NCI-H2196 treated with DMSO at 0.1 percent for 48 hours (cell line): ENCODE measurements at regions not wholly inside any gene's neighbourhood (a gene's known extent, or its start where the extent isn't known, plus 50 kb on each side); places are given as distances from the start of the nearest gene placed in this dataset.

Experiments used
- DNase-seq: peaks from one replicate; lab custom pipeline; 2025; ENCODE audit not compliant: unreplicated experiment; lab: John Stamatoyannopoulos, UW

GRCh38 chr7:47148536-47149207 lies 433.2 kb downstream of the TNS3 start:
- DNase-seq, result no peak

GRCh38 chr7:47147213-47147631 lies 434.7 kb downstream of the TNS3 start:
- DNase-seq, result no peak

- no peak for DNase-seq
Measured at GRCh38 chr7:47145982-47146381, 435.9 kb downstream of the TNS3 start.

- DNase-seq, result no peak
Measured at GRCh38 chr7:47145186-47145725, 436.7 kb downstream of the TNS3 start.

DNA sequence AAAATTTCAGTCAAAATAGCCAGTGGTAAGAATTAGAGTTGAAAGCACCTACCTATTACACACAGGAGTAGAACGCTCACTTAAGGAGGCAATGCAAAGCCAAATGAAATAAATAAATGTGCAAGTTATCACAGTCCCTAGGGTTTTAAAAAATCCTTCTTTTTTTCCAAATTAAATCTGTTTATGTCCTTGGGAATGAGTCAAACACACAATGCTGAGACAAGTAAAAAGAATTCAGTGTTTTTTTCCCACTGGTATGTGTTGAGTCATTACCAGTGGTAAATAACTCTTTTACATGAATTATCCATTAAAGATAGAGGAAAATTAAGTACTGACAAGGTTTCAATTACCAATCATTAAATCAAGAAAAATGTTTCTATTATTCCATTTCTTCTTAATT lies 438.6 kb downstream of the TNS3 start:
- DNase-seq, result no peak

DNA sequence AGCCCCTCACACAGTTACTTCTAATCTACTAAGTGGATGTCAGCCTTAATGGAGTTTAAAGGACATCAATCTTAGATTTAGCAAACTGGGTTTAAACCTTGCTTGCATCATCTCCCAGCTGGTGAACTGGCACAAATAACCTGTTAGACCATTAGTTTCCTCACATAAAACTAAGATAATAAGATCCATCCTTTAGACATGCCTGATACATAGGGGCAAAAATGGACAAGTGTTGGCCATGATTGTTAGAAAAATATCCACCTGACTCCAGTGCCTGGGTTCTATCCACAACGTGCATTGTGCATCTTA lies 439.1 kb downstream of the TNS3 start:
- no peak for DNase-seq

GRCh38 chr7:47142169-47142866 lies 439.6 kb downstream of the TNS3 start:
- DNase-seq, result no peak

GRCh38 chr7:47132471-47132870 lies 449.4 kb downstream of the TNS3 start:
- no peak for DNase-seq

GRCh38 chr7:47128700-47129099 lies 453.2 kb downstream of the TNS3 start:
- DNase-seq, result no peak

- no peak for DNase-seq
Measured at GRCh38 chr7:47125529-47125928, 456.4 kb downstream of the TNS3 start.

GRCh38 chr7:47119261-47119865 lies 462.5 kb downstream of the TNS3 start:
- DNase-seq, result no peak

DNA sequence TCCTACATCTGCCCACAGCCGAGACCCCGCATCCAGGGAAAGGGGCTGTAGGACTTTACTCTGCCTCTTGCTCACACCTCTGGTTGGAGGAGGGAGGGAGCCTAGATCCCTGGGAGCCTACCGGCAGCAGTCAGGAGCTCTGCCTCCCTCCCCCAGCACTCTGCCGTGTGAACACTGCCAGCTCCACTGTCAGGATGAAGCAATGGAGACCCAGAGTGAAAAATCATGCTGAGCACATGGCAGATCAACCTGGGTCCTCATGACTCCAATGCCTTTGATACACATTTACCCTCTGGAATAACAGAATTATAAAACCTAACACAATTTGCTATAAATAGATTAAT lies 477.7 kb downstream of the TNS3 start:
- no peak for DNase-seq

DNA sequence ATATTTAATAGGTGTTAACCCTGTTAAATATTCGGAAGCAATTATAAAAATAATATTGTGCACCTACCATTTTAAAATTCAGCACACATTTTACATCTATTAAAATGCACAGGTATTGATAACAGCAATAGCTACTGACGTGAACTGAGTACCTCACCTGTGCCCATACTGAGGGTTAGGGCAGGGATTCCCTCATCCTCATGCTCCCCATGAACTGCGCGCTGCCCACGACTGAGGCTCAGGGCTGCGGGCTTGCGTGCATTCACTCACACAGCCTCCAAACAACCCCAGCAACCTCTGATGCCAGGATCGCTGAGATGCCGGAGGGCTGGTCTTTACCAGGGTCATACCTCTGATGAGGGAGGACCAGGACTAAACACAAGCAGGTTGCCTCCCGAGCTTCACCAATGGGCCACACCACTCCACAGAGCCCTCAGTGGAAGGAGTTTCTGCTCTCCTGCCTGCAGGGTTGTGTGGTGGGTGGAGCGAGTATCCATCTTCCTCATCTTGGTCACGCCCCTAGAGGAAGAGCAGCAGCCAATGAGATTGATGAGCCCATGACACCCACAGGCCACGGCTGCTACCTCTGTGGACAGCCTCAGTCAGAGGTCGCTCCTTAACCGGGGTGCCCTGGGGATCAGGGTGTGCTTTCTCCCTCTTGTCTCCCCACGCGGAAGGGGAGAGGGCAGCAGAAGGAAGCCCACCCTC lies 478.3 kb downstream of the TNS3 start:
- DNase-seq, result no peak

- no peak for DNase-seq
Measured at GRCh38 chr7:47102331-47102841, 479.5 kb downstream of the TNS3 start.

GRCh38 chr7:47100817-47101435 lies 481.0 kb downstream of the TNS3 start:
- DNase-seq, result peak; percentile 6

- no peak for DNase-seq
Measured at GRCh38 chr7:47100148-47100816, 481.6 kb downstream of the TNS3 start.

- no peak for DNase-seq
Measured at GRCh38 chr7:47097431-47097830, 484.5 kb downstream of the TNS3 start.

DNA sequence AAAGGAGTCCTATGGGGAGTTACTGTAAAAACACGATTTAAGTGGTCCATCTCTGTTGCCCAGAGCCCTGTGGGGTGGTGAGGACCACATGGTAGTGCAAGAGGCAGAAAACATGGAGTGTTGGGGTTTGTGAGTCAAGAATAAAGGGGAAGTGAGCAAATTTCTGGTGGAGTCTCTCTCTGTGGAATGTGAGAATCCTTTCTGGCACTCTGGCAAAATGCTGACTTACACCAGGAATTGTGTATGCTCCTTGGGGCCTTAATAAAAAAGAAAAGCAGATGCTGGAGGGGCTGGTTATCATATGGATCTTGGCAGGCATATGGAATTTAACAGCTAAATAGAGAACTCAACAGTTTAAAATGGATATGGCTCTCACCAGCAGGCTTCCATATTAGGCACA lies 486.0 kb downstream of the TNS3 start:
- DNase-seq, result no peak

DNA sequence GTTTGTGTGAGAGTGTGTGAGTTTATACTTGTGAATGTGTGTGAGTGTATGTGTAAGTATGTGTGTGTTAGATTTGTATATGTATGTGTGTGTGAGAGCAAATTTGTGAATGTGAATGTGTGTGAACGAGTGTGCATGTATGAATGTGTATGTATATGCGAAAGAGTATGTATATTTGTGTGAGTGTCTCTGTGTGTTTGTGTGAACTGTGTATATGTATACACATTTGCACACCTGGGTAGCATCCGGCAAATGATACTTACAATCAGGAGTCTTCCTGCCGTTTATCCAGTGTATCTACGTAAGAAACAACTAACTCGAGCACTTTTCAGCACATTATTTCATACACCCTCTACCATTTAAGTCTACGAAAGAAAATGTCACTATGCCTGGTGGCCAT lies 487.4 kb downstream of the TNS3 start:
- no peak for DNase-seq
